ENCODE measurements at regions not wholly inside any gene's neighbourhood (a gene's known extent, or its start where the extent isn't known, plus 50 kb on each side); places are given as distances from the start of the nearest gene placed in this dataset.
"Not testable (repeated sequence)": the region's sequence is repeated elsewhere in the genome, so short reads cannot be mapped to it uniquely, and the experiment has no call there.

GRCh38 chr10:2222631-2223030, 485.3 kb upstream of the ADARB2 start:
- DNase-seq, result no peak

DNA sequence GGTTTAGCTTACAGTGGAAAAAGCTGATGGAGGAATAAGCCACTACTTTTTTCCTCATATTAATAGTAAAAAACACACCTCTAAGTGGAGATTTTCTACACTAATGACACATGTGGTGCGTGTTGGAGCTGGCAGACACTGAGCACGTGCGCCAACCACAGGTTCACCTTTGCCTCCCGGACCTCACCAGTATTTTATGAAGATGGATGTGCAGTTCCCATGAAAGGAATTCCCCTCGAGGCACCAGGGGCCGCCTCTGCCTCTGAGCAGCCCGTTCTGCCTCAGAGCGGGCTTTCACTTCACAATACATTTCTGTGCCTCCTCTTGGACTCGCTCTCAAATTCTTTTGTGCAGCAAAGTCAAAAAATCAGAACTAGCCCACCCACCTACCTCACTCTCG, 477.5 kb upstream of the ADARB2 start:
- no peak for DNase-seq

DNA sequence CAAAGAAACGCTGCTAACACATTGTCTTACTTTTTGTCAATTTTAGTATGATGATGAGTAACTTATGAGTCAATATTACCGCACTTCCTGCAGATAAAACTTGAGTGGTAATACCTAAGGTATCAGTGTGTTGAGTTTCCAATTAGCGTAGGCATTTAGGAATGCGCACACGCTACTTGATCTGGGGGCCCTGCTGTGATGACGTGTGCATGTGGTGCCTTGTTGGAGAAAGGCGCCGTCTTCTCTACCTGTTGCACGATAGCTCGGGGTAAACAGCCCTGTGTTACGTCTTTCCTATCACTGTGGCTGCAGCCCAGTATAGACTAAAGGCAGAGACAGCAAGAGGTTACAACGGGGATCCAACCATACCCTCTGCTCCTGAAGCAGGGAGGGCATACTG, 476.8 kb upstream of the ADARB2 start:
- DNase-seq, result no peak

DNA sequence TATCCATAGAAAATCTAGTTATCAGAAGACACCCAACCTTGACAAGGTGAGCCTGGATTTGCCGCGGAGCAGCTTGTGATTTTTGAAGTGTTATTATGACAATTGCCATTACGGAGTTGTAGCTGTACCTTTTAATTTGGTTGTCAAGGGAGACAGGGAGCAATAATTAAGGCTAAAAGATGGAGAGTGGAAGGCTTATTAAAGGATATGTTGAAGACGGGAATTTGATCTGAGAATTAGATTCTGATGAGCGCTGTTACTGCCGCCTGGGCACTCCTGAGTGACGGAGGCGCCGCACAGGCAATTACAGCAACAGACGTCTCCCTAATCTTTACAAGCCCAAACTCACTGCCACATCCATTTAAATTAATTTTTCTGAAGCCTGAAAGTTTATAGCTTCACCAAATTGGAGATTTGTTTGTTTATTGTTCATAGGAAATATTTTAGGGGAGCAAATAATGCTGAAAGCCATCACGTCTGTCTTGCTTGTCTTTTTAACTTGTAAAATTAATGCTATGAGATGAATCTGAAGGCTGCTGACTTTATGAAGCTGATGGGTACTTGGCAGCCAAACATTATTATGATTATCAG, 475.0 kb upstream of the ADARB2 start:
- no peak for DNase-seq

- DNase-seq, result no peak
These were observed 472.8 kb upstream of the ADARB2 start for GRCh38 chr10:2210088-2210487.

- DNase-seq, result no peak
These were observed 470.8 kb upstream of the ADARB2 start for GRCh38 chr10:2208106-2208505.

GRCh38 chr10:2207246-2207922, 470.1 kb upstream of the ADARB2 start:
- DNase-seq, result no peak

GRCh38 chr10:2205406-2205805, 468.1 kb upstream of the ADARB2 start:
- no peak for DNase-seq

- DNase-seq, result no peak
These were observed 465.1 kb upstream of the ADARB2 start for GRCh38 chr10:2202401-2202800.

- no peak for DNase-seq
These were observed 464.3 kb upstream of the ADARB2 start for GRCh38 chr10:2201534-2202099.

GRCh38 chr10:2197663-2198062, 460.3 kb upstream of the ADARB2 start:
- DNase-seq, result no peak

GRCh38 chr10:2196272-2196671, 458.9 kb upstream of the ADARB2 start:
- DNase-seq, result no peak

- DNase-seq, result not testable (repeated sequence)
These were observed 452.0 kb upstream of the ADARB2 start for GRCh38 chr10:2189356-2189755.

- DNase-seq, result no peak
These were observed 451.0 kb upstream of the ADARB2 start for GRCh38 chr10:2188371-2188770.

GRCh38 chr10:2173327-2173726, 436.0 kb upstream of the ADARB2 start:
- DNase-seq, result peak in 1 of 2 donors; percentile 3

DNA sequence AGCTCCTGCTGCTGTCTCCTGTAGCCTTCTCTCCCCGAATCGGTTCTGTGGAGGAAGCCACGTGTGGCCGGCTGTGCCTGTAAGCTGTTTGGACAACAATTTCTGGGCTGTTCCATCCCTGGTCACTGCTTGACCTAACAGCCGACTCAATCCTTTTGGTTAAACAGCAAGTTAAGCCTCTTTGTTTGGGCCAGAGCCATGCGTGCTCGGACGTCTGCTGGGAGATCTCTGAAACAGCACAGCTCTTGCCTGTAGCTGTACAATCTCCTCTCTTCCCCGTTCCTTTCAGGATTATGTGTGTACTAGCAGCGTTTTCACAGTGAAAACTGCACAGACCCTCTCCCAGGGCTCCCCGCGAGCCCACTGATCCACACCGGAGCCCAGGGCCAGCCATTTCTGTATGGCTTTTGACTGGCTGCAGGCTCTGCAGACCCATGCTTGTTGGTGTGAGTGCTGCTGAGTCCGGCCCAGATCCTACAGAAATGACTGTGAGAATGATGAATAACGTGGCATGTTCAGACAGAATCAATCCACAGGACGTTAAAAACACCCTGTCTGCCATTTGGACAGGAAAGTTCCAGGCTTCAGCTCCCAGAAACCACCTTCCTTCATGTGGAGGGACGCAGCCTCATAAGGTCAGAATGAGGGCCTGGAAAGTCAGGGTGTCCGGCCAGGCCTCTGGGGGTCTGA, 428.6 kb upstream of the ADARB2 start:
- no peak for DNase-seq

DNA sequence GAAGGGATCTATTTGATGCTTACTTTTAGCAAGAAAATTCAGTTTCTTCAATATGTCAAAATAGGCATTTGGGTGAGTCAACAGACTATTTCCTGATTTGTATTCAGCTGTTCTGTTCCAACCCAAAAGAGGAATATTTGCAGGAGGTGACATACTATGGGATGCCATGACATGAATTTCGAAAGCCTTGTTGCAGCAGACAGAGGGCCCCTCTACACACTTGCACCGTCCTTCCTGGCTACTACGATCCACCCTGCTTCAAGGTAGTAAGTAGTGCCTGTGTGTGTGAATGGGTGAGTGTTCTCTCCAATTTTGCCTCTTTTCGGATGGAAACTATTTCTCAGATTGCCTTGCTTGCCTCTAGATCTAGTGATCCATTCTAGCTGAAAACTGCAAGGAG, 413.0 kb upstream of the ADARB2 start:
- DNase-seq, result no peak

DNA sequence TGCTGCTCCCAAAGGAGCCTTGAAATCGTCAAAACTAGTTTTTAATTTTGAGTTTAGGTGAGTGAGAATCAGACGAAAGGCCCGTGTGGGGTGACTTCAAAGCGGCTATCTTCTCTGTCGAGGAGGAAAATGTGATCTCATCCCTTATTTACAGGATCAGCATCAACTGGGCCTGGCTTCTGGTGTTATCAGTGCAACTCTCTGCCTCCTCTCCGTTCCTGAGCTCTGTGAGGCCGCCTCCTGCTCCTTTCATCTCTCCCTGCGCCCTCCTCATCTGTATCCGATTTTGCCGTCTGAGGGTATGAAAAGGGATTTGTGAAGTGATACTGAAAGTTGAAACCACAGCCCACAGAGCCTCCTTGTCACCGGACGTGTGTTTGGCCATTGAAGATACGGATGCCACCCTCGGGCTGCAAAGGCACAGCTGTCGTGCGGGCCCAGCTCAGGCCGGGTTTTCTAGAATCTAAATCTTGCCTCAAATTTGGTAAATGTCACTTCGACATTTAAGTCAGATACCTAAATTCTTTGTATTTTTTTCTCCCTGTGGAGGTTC, 408.7 kb upstream of the ADARB2 start:
- no peak for DNase-seq

DNA sequence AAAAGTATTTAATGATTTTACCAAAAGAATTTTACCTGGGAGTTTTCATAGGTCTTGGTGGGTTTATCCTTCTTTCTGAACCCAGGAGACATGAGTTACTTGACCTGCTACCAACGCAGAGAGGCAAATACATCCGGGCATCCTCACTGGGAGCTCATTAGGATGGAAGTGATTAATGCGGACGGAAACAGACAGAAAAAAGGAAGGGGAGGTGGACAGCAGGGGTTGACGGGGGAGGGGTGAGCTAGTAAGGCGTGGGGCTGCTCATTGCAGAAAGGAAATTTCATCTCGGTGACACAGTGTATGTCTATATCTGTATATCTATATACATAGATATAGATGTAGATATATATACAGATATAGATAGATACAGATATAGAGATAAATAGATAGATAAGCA, 408.2 kb upstream of the ADARB2 start:
- DNase-seq, result no peak

GRCh38 chr10:2144584-2144983, 407.3 kb upstream of the ADARB2 start:
- no peak for DNase-seq

DNA sequence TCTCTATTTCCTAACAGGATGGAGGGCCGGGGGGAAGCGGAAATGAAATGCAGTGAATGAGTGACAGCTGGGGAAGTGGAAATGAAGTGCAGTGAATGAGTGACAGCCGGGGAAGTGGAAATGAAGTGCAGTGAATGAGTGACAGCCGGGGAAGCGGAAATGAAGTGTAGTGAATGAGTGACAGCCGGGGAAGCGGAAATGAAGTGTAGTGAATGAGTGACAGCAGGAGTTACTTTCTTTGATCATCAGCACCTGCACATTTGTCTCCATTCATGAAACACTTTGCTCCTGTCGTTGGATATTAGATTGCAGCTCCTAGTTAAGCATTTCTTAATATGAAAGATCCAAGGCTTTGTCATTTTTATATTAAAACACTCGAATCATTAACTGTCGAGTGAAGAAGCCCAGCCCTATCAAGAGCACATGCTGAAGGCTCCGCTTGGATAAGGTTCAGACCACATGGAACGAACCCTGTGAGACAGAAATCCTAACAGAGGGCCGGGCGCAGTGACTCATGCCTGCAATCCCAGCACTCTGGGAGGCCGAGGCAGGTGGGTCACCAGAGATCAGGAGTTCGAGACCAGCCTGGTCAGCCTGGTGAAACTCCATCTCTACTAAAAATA, 406.0 kb upstream of the ADARB2 start:
- DNase-seq, result no peak

DNA sequence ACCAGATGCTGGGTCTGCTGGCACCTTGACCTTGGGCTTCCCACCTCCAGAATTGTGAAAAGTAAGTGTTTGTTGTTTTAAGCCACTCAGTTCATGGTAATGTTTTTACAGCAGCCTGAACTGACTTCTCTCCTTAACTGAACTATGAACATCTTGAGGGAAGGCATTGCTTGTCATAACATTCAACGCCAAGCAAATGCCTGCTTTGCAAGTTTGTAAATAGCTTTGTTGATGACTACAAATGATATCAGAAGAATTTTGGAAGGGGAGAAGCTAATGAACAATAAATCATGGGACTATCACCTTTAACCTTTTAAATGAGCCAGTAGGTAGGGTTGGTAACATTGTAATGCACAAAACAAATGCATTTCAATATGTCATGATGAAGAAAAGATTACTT, 402.4 kb upstream of the ADARB2 start:
- DNase-seq, result no peak

DNA sequence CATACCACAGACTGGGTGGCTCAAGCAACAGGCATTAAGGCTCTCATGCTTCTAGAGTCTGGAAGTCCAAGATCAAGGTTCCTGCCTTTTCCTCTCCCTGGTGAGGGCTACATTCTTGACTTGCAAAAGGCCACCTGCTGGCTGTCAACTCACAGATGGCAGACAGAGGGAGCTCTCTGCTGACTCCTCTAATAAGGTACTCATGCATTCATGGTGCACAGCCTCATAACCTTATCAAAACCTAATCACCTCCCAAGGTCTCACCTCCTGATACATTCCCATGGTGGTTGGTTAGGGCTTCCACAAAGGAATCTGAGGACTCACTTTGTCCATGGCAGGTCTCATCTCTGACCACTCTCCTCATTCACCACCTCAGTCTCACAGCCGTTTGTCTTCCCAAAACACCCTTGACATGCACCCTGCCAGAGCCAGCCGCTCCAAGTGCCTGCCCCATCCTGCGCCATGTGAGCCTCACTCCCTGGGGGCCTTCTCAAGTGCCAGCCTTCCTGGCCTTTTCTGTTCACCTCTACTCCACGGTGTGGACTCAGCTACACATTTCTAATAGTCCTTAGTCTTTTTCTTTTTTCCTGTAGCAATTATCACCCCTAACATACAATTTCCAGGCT, 400.3 kb upstream of the ADARB2 start:
- DNase-seq, result no peak
